IMR-90 (cell line): ENCODE measurements at regions not wholly inside any gene's neighbourhood (a gene's known extent, or its start where the extent isn't known, plus 50 kb on each side); places are given as distances from the start of the nearest gene placed in this dataset.

ENCODE experiments used
- CHD1 ChIP-seq: IDR thresholded peaks from 2 replicates; pipeline ENCODE4 v1.6.1; 2012; ENCODE audit warnings: low read depth, low read length, improper control_type of control experiment
- CTCF ChIP-seq: conservative IDR thresholded peaks from 2 replicates; pipeline ENCODE4 v1.5.1; 2012; ENCODE audit warnings: mild to moderate bottlenecking, low read depth, low read length, improper control_type of control experiment
- MAFK ChIP-seq: IDR thresholded peaks from 2 replicates; pipeline ENCODE4 v1.6.1; 2012; ENCODE audit warnings: low read depth, low read length, improper control_type of control experiment
- MAZ ChIP-seq: IDR thresholded peaks from 2 replicates; pipeline ENCODE4 v1.6.1; 2012; ENCODE audit warnings: low read depth, mild to moderate bottlenecking, low read length, improper control_type of control experiment, moderate library complexity, borderline replicate concordance
- MXI1 ChIP-seq: IDR thresholded peaks from 2 replicates; pipeline ENCODE4 v1.6.1; 2012; ENCODE audit warnings: low read depth, mild to moderate bottlenecking, low read length, moderate library complexity, borderline replicate concordance
- POLR2A ChIP-seq: IDR thresholded peaks from 2 replicates; pipeline ENCODE4 v1.6.1; 2012; ENCODE audit warnings: mild to moderate bottlenecking, low read depth, low read length
- RAD21 ChIP-seq: IDR thresholded peaks from 2 replicates; pipeline ENCODE4 v1.6.1; 2012; ENCODE audit warnings: low read length, improper control_type of control experiment
- RCOR1 ChIP-seq: IDR thresholded peaks from 2 replicates; pipeline ENCODE4 v1.6.1; 2012; ENCODE audit warnings: mild to moderate bottlenecking, low read length, improper control_type of control experiment; ENCODE audit not compliant: insufficient replicate concordance
- RFX5 ChIP-seq: IDR thresholded peaks from 2 replicates; pipeline ENCODE4 v1.8.0; 2012; ENCODE audit warnings: low read depth, mild to moderate bottlenecking, low read length, moderate library complexity
- USF2 ChIP-seq: fragments of 150-350 bp; IDR thresholded peaks from 2 replicates; pipeline ENCODE4 v1.6.1; 2017; ENCODE audit warnings: mild to moderate bottlenecking, antibody characterized with exemption, low read length, low read depth
- TF ChIP-seq, protein P1 (sequence below): fragments of 150-350 bp; IDR thresholded peaks from 2 replicates; pipeline ENCODE4 v1.6.1; 2016; ENCODE audit warnings: low read depth, mild to moderate bottlenecking, low read length, moderate library complexity, borderline replicate concordance

DNA sequence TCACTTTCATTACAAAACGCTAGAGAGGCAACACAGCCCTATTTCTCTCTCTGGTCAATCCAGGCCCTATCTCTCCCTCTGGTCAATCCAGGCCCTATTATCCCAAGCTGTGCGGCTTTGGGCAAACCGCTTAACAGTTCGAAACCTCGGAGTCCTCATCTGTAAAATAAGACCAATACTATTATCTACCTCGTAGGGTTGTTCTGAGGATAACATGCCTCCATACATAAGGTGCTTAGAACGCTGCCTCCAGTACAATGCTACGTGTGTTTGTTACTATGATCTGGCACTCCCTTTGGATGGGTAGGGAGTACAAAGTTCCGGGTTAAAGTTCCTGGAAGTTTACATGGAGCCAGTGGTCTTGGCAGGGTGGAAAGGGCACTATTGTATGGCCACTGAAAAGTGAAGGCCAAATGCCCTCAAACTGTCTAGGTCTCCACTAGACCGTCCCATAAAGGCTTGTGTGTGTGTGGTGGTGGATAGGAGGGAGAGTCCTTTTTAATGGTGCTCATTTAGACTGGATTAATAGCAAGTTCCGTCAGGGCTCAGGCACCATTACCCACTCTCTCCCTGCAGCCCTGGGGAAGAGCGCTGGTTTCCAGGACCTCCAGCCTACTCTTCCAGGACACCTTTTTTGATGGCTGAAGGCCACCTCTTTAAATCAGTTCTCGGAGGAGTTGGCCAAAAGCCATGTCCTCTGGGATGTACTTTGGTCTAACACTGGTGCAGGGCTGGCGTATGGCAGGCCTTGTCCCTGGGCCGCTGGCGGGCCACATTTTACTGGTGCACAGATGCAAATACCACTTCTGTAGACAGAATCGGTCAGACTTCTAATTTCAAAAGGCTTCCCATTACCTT is 75.6 kb upstream of the BCOR start:
- no peak for TF ChIP-seq CTCF
- no peak for TF ChIP-seq POLR2A
- no peak for TF ChIP-seq RFX5
- TF ChIP-seq RAD21: no peak
- TF ChIP-seq USF2: no peak
- TF ChIP-seq CHD1: no peak
- no peak for TF ChIP-seq MXI1
- TF ChIP-seq, protein P1, sequence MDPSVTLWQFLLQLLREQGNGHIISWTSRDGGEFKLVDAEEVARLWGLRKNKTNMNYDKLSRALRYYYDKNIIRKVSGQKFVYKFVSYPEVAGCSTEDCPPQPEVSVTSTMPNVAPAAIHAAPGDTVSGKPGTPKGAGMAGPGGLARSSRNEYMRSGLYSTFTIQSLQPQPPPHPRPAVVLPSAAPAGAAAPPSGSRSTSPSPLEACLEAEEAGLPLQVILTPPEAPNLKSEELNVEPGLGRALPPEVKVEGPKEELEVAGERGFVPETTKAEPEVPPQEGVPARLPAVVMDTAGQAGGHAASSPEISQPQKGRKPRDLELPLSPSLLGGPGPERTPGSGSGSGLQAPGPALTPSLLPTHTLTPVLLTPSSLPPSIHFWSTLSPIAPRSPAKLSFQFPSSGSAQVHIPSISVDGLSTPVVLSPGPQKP: no peak
- TF ChIP-seq MAZ: no peak
- TF ChIP-seq MAFK: no peak
- TF ChIP-seq RCOR1: no peak
